ENCODE measurements at regions not wholly inside any gene's neighbourhood (a gene's known extent, or its start where the extent isn't known, plus 50 kb on each side); places are given as distances from the start of the nearest gene placed in this dataset.

- intact Hi-C loops (cut with micrococcal nuclease) = no loop called here
Measured at GRCh38 chr4:15215109-15215508, 212.7 kb upstream of the C1QTNF7 start.

GRCh38 chr4:15226203-15226602, 201.6 kb upstream of the C1QTNF7 start:
- intact Hi-C loops (cut with micrococcal nuclease) = no loop called here

GRCh38 chr4:15231265-15232091, 196.4 kb upstream of the C1QTNF7 start:
- intact Hi-C loops (cut with micrococcal nuclease) = loop anchor here (1.0 to 10.0 kb wide), 9 partner anchors 165 to 1577 kb away; partner anchors contain the start of gene CPEB2

GRCh38 chr4:15232366-15233263, 195.2 kb upstream of the C1QTNF7 start:
- intact Hi-C loops (cut with micrococcal nuclease) = loop anchor here (5.0 to 10.0 kb wide), 2 partner anchors 315 to 1578 kb away; no protein-coding TSS in a partner anchor

GRCh38 chr4:15233264-15233597, 194.6 kb upstream of the C1QTNF7 start:
- intact Hi-C loops (cut with micrococcal nuclease) = loop anchor here (5.0 to 10.0 kb wide), 2 partner anchors 314 to 1578 kb away; no protein-coding TSS in a partner anchor

- intact Hi-C loops (cut with micrococcal nuclease) = loop anchor here (5.0 to 10.0 kb wide), 2 partner anchors 314 to 1579 kb away; no protein-coding TSS in a partner anchor
Measured at GRCh38 chr4:15233626-15234025, 194.2 kb upstream of the C1QTNF7 start.

- intact Hi-C loops (cut with micrococcal nuclease) = loop anchor here (5.0 to 10.0 kb wide), 2 partner anchors 313 to 1579 kb away; no protein-coding TSS in a partner anchor
Measured at GRCh38 chr4:15234116-15234855, 193.5 kb upstream of the C1QTNF7 start.

GRCh38 chr4:15234856-15235126, 193.0 kb upstream of the C1QTNF7 start:
- intact Hi-C loops (cut with micrococcal nuclease) = loop anchor here (5.0 to 10.0 kb wide), 2 partner anchors 313 to 1580 kb away; no protein-coding TSS in a partner anchor

- intact Hi-C loops (cut with micrococcal nuclease) = loop anchor here (10.0 kb wide), 1 partner anchor 1580 kb away; no protein-coding TSS in a partner anchor
Measured at GRCh38 chr4:15235135-15235534, 192.7 kb upstream of the C1QTNF7 start.

GRCh38 chr4:15237648-15238230, 190.1 kb upstream of the C1QTNF7 start:
- intact Hi-C loops (cut with micrococcal nuclease) = loop anchor here (1.0 to 10.0 kb wide), 4 partner anchors 159 to 1583 kb away; no protein-coding TSS in a partner anchor

- intact Hi-C loops (cut with micrococcal nuclease) = loop anchor here (1.0 to 10.0 kb wide), 4 partner anchors 158 to 1584 kb away; no protein-coding TSS in a partner anchor
Measured at GRCh38 chr4:15238720-15239119, 189.1 kb upstream of the C1QTNF7 start.

- intact Hi-C loops (cut with micrococcal nuclease) = loop anchor here (2.0 to 10.0 kb wide), 2 partner anchors 717 to 1585 kb away; no protein-coding TSS in a partner anchor
Measured at GRCh38 chr4:15239866-15240265, 188.0 kb upstream of the C1QTNF7 start.

GRCh38 chr4:15240764-15241163, 187.1 kb upstream of the C1QTNF7 start:
- intact Hi-C loops (cut with micrococcal nuclease) = no loop called here

- intact Hi-C loops (cut with micrococcal nuclease) = no loop called here
Measured at GRCh38 chr4:15242021-15242420, 185.8 kb upstream of the C1QTNF7 start.

- intact Hi-C loops (cut with micrococcal nuclease) = no loop called here
Measured at GRCh38 chr4:15244354-15244753, 183.5 kb upstream of the C1QTNF7 start.

GRCh38 chr4:15245006-15245530, 182.8 kb upstream of the C1QTNF7 start:
- intact Hi-C loops (cut with micrococcal nuclease) = no loop called here

- intact Hi-C loops (cut with micrococcal nuclease) = no loop called here
Measured at GRCh38 chr4:15250021-15250441, 177.8 kb upstream of the C1QTNF7 start.

GRCh38 chr4:15253349-15253748, 174.5 kb upstream of the C1QTNF7 start:
- intact Hi-C loops (cut with micrococcal nuclease) = no loop called here

- intact Hi-C loops (cut with micrococcal nuclease) = no loop called here
Measured at GRCh38 chr4:15254236-15254880, 173.5 kb upstream of the C1QTNF7 start.

- intact Hi-C loops (cut with micrococcal nuclease) = no loop called here
Measured at GRCh38 chr4:15255537-15255936, 172.3 kb upstream of the C1QTNF7 start.

Measured in T-helper 1 cell treated with Interleukin-12 subunit alpha and Interleukin-12 subunit beta and Interleukin-4 antibody, amounts not matched to agents 30 ng/mL and 1 ng/mL, for 36 hours (primary cell).